ENCODE measurements at regions not wholly inside any gene's neighbourhood (a gene's known extent, or its start where the extent isn't known, plus 50 kb on each side); places are given as distances from the start of the nearest gene placed in this dataset.

DNA sequence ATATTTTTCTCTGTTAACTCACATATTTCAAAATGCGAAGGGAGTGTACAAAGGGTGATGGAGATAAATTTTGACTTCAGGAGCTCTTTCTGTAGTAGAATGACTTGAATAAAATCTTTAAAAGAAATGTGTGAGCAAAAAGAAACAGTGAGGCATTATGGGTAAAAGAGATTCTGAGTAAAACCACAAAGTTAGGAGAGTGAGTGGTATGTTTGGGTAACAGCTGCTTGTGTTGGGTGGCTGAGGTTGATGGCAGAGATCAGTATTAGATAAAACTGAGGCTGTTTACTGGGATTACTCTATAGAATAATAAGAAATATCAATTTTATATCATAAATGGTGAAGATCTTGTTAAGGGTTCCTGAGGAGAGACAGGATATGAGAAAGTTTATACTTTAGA lies 434.2 kb upstream of the AMOT start:
- CTCF ChIA-PET, result no interaction called here
- no peak for DNase-seq (ENCODE audit: low spot score)
- H3K27ac ChIP-seq, result no peak overlapping the region
- TF ChIP-seq CTCF (conservative IDR thresholded peaks at IDR 0.05; ENCODE audit: low read depth), result no peak
- POLR2A ChIA-PET (ENCODE audit: low non-redundant PET), result no interaction called here

DNA sequence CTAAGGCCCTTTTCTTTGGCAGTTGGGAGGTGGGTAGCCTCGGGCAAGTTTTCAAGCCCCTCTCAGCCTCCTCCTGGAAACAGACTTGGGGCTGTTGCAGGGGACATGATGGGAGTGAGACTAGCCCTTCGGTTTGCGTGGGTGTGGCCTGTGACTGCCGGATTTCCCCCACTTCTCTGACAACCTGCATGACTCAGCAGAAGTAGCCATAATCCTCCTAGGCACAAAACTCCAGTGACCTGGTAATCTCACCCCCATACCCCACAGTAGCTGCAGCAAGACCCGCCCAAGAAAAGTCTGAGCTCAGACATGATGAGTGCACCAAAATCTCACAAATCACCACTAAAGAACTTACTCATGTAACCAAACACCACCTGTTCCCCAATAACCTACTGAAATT lies 433.7 kb upstream of the AMOT start:
- no peak overlapping the region for H3K27ac ChIP-seq
- no peak for DNase-seq (ENCODE audit: low spot score)
- POLR2A ChIA-PET (ENCODE audit: low non-redundant PET), result no interaction called here
- CTCF ChIA-PET, result no interaction called here
- no peak for TF ChIP-seq CTCF (conservative IDR thresholded peaks at IDR 0.05; ENCODE audit: low read depth)

DNA sequence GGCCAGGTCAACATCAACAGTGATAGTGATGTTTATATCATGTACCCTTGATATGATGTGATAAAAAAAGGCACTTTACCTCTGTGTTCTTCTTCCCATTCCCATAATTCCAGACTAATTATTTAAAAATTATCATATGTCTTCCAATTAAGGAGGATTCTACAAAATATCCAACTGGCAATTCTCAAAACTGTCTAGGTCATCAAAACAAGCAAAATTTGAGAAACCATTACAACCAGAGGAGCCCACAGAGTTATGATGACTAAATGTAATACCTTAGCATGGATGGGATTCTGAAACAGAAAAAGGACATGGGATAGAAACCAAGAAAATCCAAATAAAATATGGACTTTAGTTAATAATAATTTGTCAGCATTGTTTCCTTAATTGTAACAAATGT lies 428.6 kb upstream of the AMOT start:
- H3K27ac ChIP-seq, result no peak overlapping the region
- ChIA-PET CTCF (interaction anchor here (0.6 kb wide), 1 partner anchor 867 kb away, joined by 3 read pairs; no protein-coding TSS in a partner anchor), POLR2A (ENCODE audit: low non-redundant PET) (no interaction called here)
- no peak for TF ChIP-seq CTCF (conservative IDR thresholded peaks at IDR 0.05; ENCODE audit: low read depth)
- no peak for DNase-seq (ENCODE audit: low spot score)

DNA sequence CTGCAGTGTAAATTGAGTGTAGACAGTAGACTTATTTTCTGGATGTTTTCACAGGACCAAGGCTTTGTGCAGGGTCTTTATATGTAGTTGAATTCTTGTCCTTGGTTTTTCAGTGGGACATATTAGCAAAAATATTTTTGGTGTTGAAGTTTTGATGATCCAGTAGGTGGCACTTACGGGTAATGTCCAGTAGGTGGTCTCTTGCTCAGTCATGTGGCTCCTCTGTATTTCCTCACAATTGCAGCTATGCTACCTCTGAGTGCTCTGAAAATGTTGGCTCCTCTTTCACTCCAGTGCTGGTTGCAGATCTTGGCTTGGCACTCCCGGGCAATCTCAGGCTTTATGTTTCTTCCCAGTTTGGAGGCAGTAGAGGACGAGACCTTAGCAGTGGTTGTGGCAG lies 419.8 kb upstream of the AMOT start:
- no peak overlapping the region for H3K27ac ChIP-seq
- TF ChIP-seq CTCF (conservative IDR thresholded peaks at IDR 0.05; ENCODE audit: low read depth), result no peak
- ChIA-PET CTCF (no interaction called here), POLR2A (ENCODE audit: low non-redundant PET) (no interaction called here)
- DNase-seq (ENCODE audit: low spot score), result no peak

GRCh38 chrX:113222305-113222704 lies 381.7 kb upstream of the AMOT start:
- no peak for DNase-seq (ENCODE audit: low spot score)
- no peak overlapping the region for H3K27ac ChIP-seq
- POLR2A ChIA-PET (ENCODE audit: low non-redundant PET), result no interaction called here
- CTCF ChIA-PET, result interaction anchor here (0.6 kb wide), 1 partner anchor 1404 kb away, joined by 11 read pairs; no protein-coding TSS in a partner anchor
- TF ChIP-seq CTCF (conservative IDR thresholded peaks at IDR 0.05; ENCODE audit: low read depth), result no peak

DNA sequence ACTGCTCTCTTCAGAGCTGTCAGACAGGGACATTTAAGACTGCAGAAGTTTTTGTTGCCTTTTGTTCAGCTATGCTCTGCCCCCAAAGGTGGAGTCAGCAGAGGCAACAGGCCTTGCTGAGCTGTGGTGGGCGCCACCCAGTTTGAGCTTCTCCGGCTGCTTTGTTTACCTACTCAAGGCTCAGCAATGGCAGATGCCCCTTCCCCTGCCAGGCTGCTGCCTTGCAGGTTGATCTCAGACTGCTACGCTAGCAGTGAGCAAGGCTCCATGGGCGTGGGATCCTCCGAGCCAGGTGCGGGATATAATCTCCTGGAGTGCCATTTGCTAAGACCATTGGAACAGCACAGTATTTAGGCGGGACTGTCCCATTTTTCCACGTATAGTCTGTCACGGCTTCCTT lies 371.4 kb upstream of the AMOT start:
- no peak overlapping the region for H3K27ac ChIP-seq
- POLR2A ChIA-PET (ENCODE audit: low non-redundant PET), result no interaction called here
- no peak for DNase-seq (ENCODE audit: low spot score)
- no peak for TF ChIP-seq CTCF (conservative IDR thresholded peaks at IDR 0.05; ENCODE audit: low read depth)
- CTCF ChIA-PET, result no interaction called here

GRCh38 chrX:113202601-113203000 lies 362.0 kb upstream of the AMOT start:
- no peak for TF ChIP-seq CTCF (conservative IDR thresholded peaks at IDR 0.05; ENCODE audit: low read depth)
- ChIA-PET POLR2A (ENCODE audit: low non-redundant PET) (no interaction called here), CTCF (no interaction called here)
- no peak for DNase-seq (ENCODE audit: low spot score)
- no peak overlapping the region for H3K27ac ChIP-seq
